OCI-LY3 (cell line): ENCODE measurements at regions not wholly inside any gene's neighbourhood (a gene's known extent, or its start where the extent isn't known, plus 50 kb on each side); places are given as distances from the start of the nearest gene placed in this dataset.
"Not testable (repeated sequence)": the region's sequence is repeated elsewhere in the genome, so short reads cannot be mapped to it uniquely, and the experiment has no call there.

Source experiments
- H2AFZ ChIP-seq: fragments of 200-600, 300-600 bp; shearing (Covaris generic); 2 replicates; pipeline ENCODE4 v1.6.0; 2014; ENCODE audit warnings: antibody characterized with exemption, low read depth, low read length
- H3K27ac ChIP-seq: fragments of 200-600, 300-600 bp; sonication (generic); 2 replicates; pipeline ENCODE4 v1.5.1; 2014; ENCODE audit warnings: mild to moderate bottlenecking, low read length, moderate library complexity, mixed read lengths
- H3K27me3 ChIP-seq: fragments of 200-600, 300-600 bp; sonication (generic); 2 replicates; pipeline ENCODE4 v1.6.1; 2014; ENCODE audit warnings: low read depth, low read length, mixed read lengths
- H3K36me3 ChIP-seq: fragments of 200-600, 300-600 bp; sonication (generic); replicated peaks from 2 replicates; pipeline ENCODE3; 2014; ENCODE audit warnings: low read depth, low read length, mixed read lengths
- H3K4me1 ChIP-seq: fragments of 300-600, 200-600 bp; sonication (generic); 2 replicates; pipeline ENCODE4 v1.6.1; 2014; ENCODE audit warnings: low read length, mixed read lengths
- H3K4me2 ChIP-seq: fragments of 200-600, 300-600 bp; sonication (generic); 2 replicates; pipeline ENCODE4 v1.6.1; 2014; ENCODE audit warnings: low read length, mixed read lengths
- H3K4me3 ChIP-seq: fragments of 300-600, 200-600 bp; sonication (generic); 2 replicates; pipeline ENCODE4 v1.5.1; 2014; ENCODE audit warnings: antibody characterized with exemption, mild to moderate bottlenecking, low read length, moderate library complexity
- H3K79me2 ChIP-seq: fragments of 300-600, 200-600 bp; shearing (Covaris generic); 2 replicates; pipeline ENCODE4 v1.6.1; 2014; ENCODE audit warnings: mild to moderate bottlenecking, low read length, mixed read lengths
- H3K9ac ChIP-seq: fragments of 300-600, 200-600 bp; shearing (Covaris generic); 2 replicates; pipeline ENCODE4 v1.6.0; 2014; ENCODE audit warnings: mild to moderate bottlenecking, low read length, moderate library complexity
- H3K9me3 ChIP-seq: fragments of 200-600, 300-600 bp; shearing (Covaris generic); 2 replicates; pipeline ENCODE4 v1.6.1; 2014; ENCODE audit warnings: low read length, mixed read lengths; ENCODE audit not compliant: insufficient read depth
- H4K20me1 ChIP-seq: fragments of 200-600, 300-600 bp; sonication (generic); 2 replicates; pipeline ENCODE4 v1.6.1; 2016; ENCODE audit warnings: low read length, mixed read lengths; ENCODE audit not compliant: insufficient read depth

- H3K27me3 ChIP-seq, H3K36me3 ChIP-seq, H3K4me1 ChIP-seq, H3K9me3 ChIP-seq, H3K27ac ChIP-seq, H3K9ac ChIP-seq, H3K4me2 ChIP-seq, H2AFZ ChIP-seq, H4K20me1 ChIP-seq, H3K79me2 ChIP-seq, H3K4me3 ChIP-seq: not testable (repeated sequence)
Measured at GRCh38 chr1:149274493-149274892, 171.1 kb upstream of the NBPF9 start.

- not testable (repeated sequence) for H3K4me1 ChIP-seq, H3K4me2 ChIP-seq, H3K27ac ChIP-seq, H3K9ac ChIP-seq, H4K20me1 ChIP-seq, H3K36me3 ChIP-seq, H3K27me3 ChIP-seq, H3K79me2 ChIP-seq, H3K9me3 ChIP-seq, H3K4me3 ChIP-seq, H2AFZ ChIP-seq
Measured at GRCh38 chr1:149275802-149276201, 172.5 kb upstream of the NBPF9 start.

- H3K79me2 ChIP-seq, H3K4me2 ChIP-seq, H3K9me3 ChIP-seq, H2AFZ ChIP-seq, H3K4me3 ChIP-seq, H4K20me1 ChIP-seq, H3K27me3 ChIP-seq, H3K4me1 ChIP-seq, H3K36me3 ChIP-seq, H3K9ac ChIP-seq, H3K27ac ChIP-seq: not testable (repeated sequence)
Measured at GRCh38 chr1:149276496-149276895, 173.1 kb upstream of the NBPF9 start.

GRCh38 chr1:149278156-149278555 lies 174.8 kb upstream of the NBPF9 start:
- H3K79me2 ChIP-seq, H3K36me3 ChIP-seq, H3K4me2 ChIP-seq, H3K27me3 ChIP-seq, H2AFZ ChIP-seq, H3K4me3 ChIP-seq, H3K4me1 ChIP-seq, H3K9ac ChIP-seq, H3K9me3 ChIP-seq, H3K27ac ChIP-seq, H4K20me1 ChIP-seq: not testable (repeated sequence)

GRCh38 chr1:149279015-149279414 lies 175.7 kb upstream of the NBPF9 start:
- H4K20me1 ChIP-seq, H2AFZ ChIP-seq, H3K4me2 ChIP-seq, H3K27me3 ChIP-seq, H3K9me3 ChIP-seq, H3K36me3 ChIP-seq, H3K4me3 ChIP-seq, H3K4me1 ChIP-seq, H3K9ac ChIP-seq, H3K27ac ChIP-seq, H3K79me2 ChIP-seq: not testable (repeated sequence)

- not testable (repeated sequence) for H3K9ac ChIP-seq, H3K4me3 ChIP-seq, H3K4me1 ChIP-seq, H4K20me1 ChIP-seq, H3K4me2 ChIP-seq, H3K79me2 ChIP-seq, H3K36me3 ChIP-seq, H3K27ac ChIP-seq, H2AFZ ChIP-seq, H3K9me3 ChIP-seq, H3K27me3 ChIP-seq
Measured at GRCh38 chr1:149279512-149279911, 176.2 kb upstream of the NBPF9 start.

- H2AFZ ChIP-seq, H3K9me3 ChIP-seq: not testable (repeated sequence)
Measured at GRCh38 chr1:149284773-149285172, 181.4 kb upstream of the NBPF9 start.

GRCh38 chr1:149285205-149285604 lies 181.9 kb upstream of the NBPF9 start:
- H3K36me3 ChIP-seq, H3K9me3 ChIP-seq, H3K27me3 ChIP-seq, H3K4me3 ChIP-seq, H3K4me1 ChIP-seq, H3K9ac ChIP-seq, H3K27ac ChIP-seq, H3K79me2 ChIP-seq, H3K4me2 ChIP-seq, H2AFZ ChIP-seq, H4K20me1 ChIP-seq: not testable (repeated sequence)

More at GRCh38 chr1:149284773-149285172, 181.4 kb upstream of the NBPF9 start:
- not testable (repeated sequence) for H4K20me1 ChIP-seq, H3K4me3 ChIP-seq, H3K4me2 ChIP-seq, H3K27ac ChIP-seq, H3K9ac ChIP-seq, H3K36me3 ChIP-seq, H3K79me2 ChIP-seq, H3K4me1 ChIP-seq, H3K27me3 ChIP-seq

GRCh38 chr1:149285638-149286037 lies 182.3 kb upstream of the NBPF9 start:
- H2AFZ ChIP-seq, H3K27ac ChIP-seq, H3K9me3 ChIP-seq, H3K4me3 ChIP-seq, H3K79me2 ChIP-seq, H3K9ac ChIP-seq, H3K27me3 ChIP-seq, H3K36me3 ChIP-seq, H3K4me1 ChIP-seq, H4K20me1 ChIP-seq: not testable (repeated sequence)
- H3K4me2 ChIP-seq, result peak overlapping the region; percentile 48

GRCh38 chr1:149288580-149288979 lies 185.2 kb upstream of the NBPF9 start:
- not testable (repeated sequence) for H3K4me1 ChIP-seq, H3K4me3 ChIP-seq, H3K36me3 ChIP-seq, H4K20me1 ChIP-seq, H3K4me2 ChIP-seq, H3K79me2 ChIP-seq, H3K27ac ChIP-seq, H3K27me3 ChIP-seq, H2AFZ ChIP-seq, H3K9ac ChIP-seq, H3K9me3 ChIP-seq
